Caco-2 (cell line): ENCODE measurements at regions not wholly inside any gene's neighbourhood (a gene's known extent, or its start where the extent isn't known, plus 50 kb on each side); places are given as distances from the start of the nearest gene placed in this dataset.

Experiments
- BruUV-seq: library from RNA; stranded (reverse); fragments of 400-500 nt; replicated peaks from 2 replicates; lab custom pipeline; 2021; lab: Mats Ljungman, UMichigan
- CTCF ChIA-PET: fragments of 300-600 bp; sonication (Branson Sonifier 250); formaldehyde crosslinking; loops from one replicate; lab custom pipeline; 2022; ENCODE audit warnings: antibody characterized with exemption; lab: Charles Lee
- POLR2A ChIA-PET: fragments of 300-600 bp; sonication (Branson Sonifier 250); formaldehyde crosslinking; loops from one replicate; lab custom pipeline; 2022; ENCODE audit warnings: antibody characterized with exemption; lab: Charles Lee
- DNase-seq, 2 experiments: peaks; one replicate each; pipeline versions ENCODE4 v3.0.0 to v3.0.0-alpha.2; 2020 to 2022
- H3K27me3 ChIP-seq: replicated peaks from 2 replicates; pipeline ENCODE4 v1.6.0; 2011; ENCODE audit warnings: low read length; ENCODE audit not compliant: control insufficient read depth, insufficient read depth
- H3K36me3 ChIP-seq: 2 replicates; pipeline ENCODE4 v1.5.1; 2011; ENCODE audit warnings: low read length; ENCODE audit not compliant: control insufficient read depth, insufficient read depth
- H3K4me1 ChIP-seq: fragments of 250-450 bp; sonication (Bioruptor Pico); 2 replicates; pipeline ENCODE4 v1.5.1; 2020; ENCODE audit warnings: mild to moderate bottlenecking
- H3K4me3 ChIP-seq: 2 replicates; pipeline ENCODE4 v1.5.1; 2011; ENCODE audit warnings: low read depth, mild to moderate bottlenecking, control low read depth, low read length
- H3K9me3 ChIP-seq: fragments of 250-450 bp; sonication (Bioruptor Pico); 2 replicates; pipeline ENCODE4 v1.5.1; 2020; ENCODE audit warnings: mild to moderate bottlenecking, moderate library complexity
- H3K27ac Mint-ChIP-seq: one replicate; pipeline ENCODE4 v1.8.0; 2022; ENCODE audit warnings: mixed read lengths; ENCODE audit not compliant: unreplicated experiment
- H3K27me3 Mint-ChIP-seq: one replicate; pipeline ENCODE4 v1.8.0; 2022; ENCODE audit warnings: mixed read lengths; ENCODE audit not compliant: insufficient read depth, unreplicated experiment
- H3K36me3 Mint-ChIP-seq: one replicate; pipeline ENCODE4 v1.8.0; 2022; ENCODE audit warnings: mild to moderate bottlenecking, mixed read lengths; ENCODE audit not compliant: insufficient read depth, unreplicated experiment
- H3K4me1 Mint-ChIP-seq: one replicate; pipeline ENCODE4 v1.8.0; 2022; ENCODE audit warnings: low read depth, mixed read lengths; ENCODE audit not compliant: unreplicated experiment
- H3K4me3 Mint-ChIP-seq: one replicate; pipeline ENCODE4 v1.8.0; 2022; ENCODE audit warnings: mild to moderate bottlenecking, moderate library complexity, mixed read lengths; ENCODE audit not compliant: unreplicated experiment
- H3K9me3 Mint-ChIP-seq: one replicate; pipeline ENCODE4 v1.8.0; 2022; ENCODE audit warnings: mixed read lengths; ENCODE audit not compliant: unreplicated experiment
- CTCF ChIP-seq, 2 experiments: fragments of 200-600 bp in 1 of 2; IDR thresholded peaks; 1 replicate in 1 of 2; 2 replicates in 1 of 2; pipeline versions ENCODE4 v1.5.1 to v1.8.0; 2011 to 2022; ENCODE audit warnings: antibody characterized with exemption in 1 of 2, control low read depth in 1 of 2, inconsistent platforms in 1 of 2, low read depth in 1 of 2, low read length in 1 of 2, mild to moderate bottlenecking in 1 of 2, moderate library complexity in 1 of 2; ENCODE audit not compliant: insufficient read depth in 1 of 2, severe bottlenecking in 1 of 2, unreplicated experiment in 1 of 2
- intact Hi-C: fragments of 100-400 bp; cut with micrococcal nuclease; formaldehyde crosslinking; loops from one replicate; pipeline ENCODE4 v1.10.0; 2022; ENCODE audit not compliant: unreplicated experiment

- no peak overlapping the region for H3K4me3 Mint-ChIP-seq
- intact Hi-C loops = no loop called here
- BruUV-seq = no TSS peak
- Histone ChIP-seq H3K36me3 (no peaks in the 10 kb centered on the region), H3K4me1 (no peaks in the 10 kb centered on the region; the same call in 1 of the 2 replicates), H3K4me3 (no peak overlapping the region), H3K9me3 (no peaks in the 10 kb centered on the region), H3K27me3 (no peaks in the 10 kb centered on the region)
- no peaks in the 10 kb centered on the region for H3K9me3 Mint-ChIP-seq
- no peaks in the 10 kb centered on the region for H3K36me3 Mint-ChIP-seq
- H3K27me3 Mint-ChIP-seq = peaks cover 6% of the 10 kb centered on the region
- ChIA-PET CTCF (no interaction called here), POLR2A (no interaction called here)
- no peak for TF ChIP-seq CTCF (IDR thresholded peaks at IDR 0.05; ENCODE audit: insufficient read depth in 1 of 2, low read depth in 1 of 2, low read length in 1 of 2, severe bottlenecking in 1 of 2, unreplicated experiment in 1 of 2)
- DNase-seq = no peak
- no peaks in the 10 kb centered on the region for H3K4me1 Mint-ChIP-seq
- no peak overlapping the region for H3K27ac Mint-ChIP-seq
Measured at GRCh38 chr2:217216316-217216715, 356.5 kb upstream of the TNP1 start.

GRCh38 chr2:217215877-217216276, 356.0 kb upstream of the TNP1 start:
- Histone ChIP-seq H3K27me3 (no peaks in the 10 kb centered on the region), H3K36me3 (no peaks in the 10 kb centered on the region), H3K9me3 (no peaks in the 10 kb centered on the region), H3K4me1 (no peaks in the 10 kb centered on the region; the same call in 1 of the 2 replicates), H3K4me3 (no peak overlapping the region)
- Mint-ChIP-seq H3K9me3 (no peaks in the 10 kb centered on the region), H3K4me3 (no peak overlapping the region), H3K36me3 (no peaks in the 10 kb centered on the region), H3K4me1 (no peaks in the 10 kb centered on the region), H3K27me3 (peaks cover 8% of the 10 kb centered on the region), H3K27ac (no peak overlapping the region)
- BruUV-seq = no TSS peak
- ChIA-PET CTCF (no interaction called here), POLR2A (no interaction called here)
- no peak for TF ChIP-seq CTCF (IDR thresholded peaks at IDR 0.05; ENCODE audit: insufficient read depth in 1 of 2, low read depth in 1 of 2, low read length in 1 of 2, severe bottlenecking in 1 of 2, unreplicated experiment in 1 of 2)
- intact Hi-C loops = no loop called here
- no peak for DNase-seq

- Mint-ChIP-seq H3K36me3 (no peaks in the 10 kb centered on the region), H3K9me3 (no peaks in the 10 kb centered on the region), H3K4me3 (no peak overlapping the region), H3K27ac (no peak overlapping the region), H3K4me1 (no peaks in the 10 kb centered on the region), H3K27me3 (peaks cover 14% of the 10 kb centered on the region)
- no peak for TF ChIP-seq CTCF (IDR thresholded peaks at IDR 0.05; ENCODE audit: insufficient read depth in 1 of 2, low read depth in 1 of 2, low read length in 1 of 2, severe bottlenecking in 1 of 2, unreplicated experiment in 1 of 2)
- Histone ChIP-seq H3K36me3 (no peaks in the 10 kb centered on the region), H3K27me3 (no peaks in the 10 kb centered on the region), H3K4me3 (no peak overlapping the region), H3K4me1 (no peaks in the 10 kb centered on the region), H3K9me3 (no peaks in the 10 kb centered on the region)
- ChIA-PET POLR2A (no interaction called here), CTCF (no interaction called here)
- intact Hi-C loops = no loop called here
- BruUV-seq = no TSS peak
- DNase-seq = no peak
Measured at GRCh38 chr2:217208867-217209266, 349.0 kb upstream of the TNP1 start.
